ENCODE measurements at regions not wholly inside any gene's neighbourhood (a gene's known extent, or its start where the extent isn't known, plus 50 kb on each side); places are given as distances from the start of the nearest gene placed in this dataset.

GRCh38 chr2:51108794-51109193, 76.9 kb upstream of the NRXN1 start:
- Histone ChIP-seq H3K27ac (no peak overlapping the region), H3F3A (ENCODE audit: insufficient read depth, low read depth) (no peaks in the 10 kb centered on the region), H4K20me1 (ENCODE audit: insufficient read depth) (no peaks in the 10 kb centered on the region), H3K4me2 (no peak overlapping the region), H3K4me3 (no peak overlapping the region), H3K4me1 (replicated peaks; ENCODE audit: insufficient read depth) (no peaks in the 10 kb centered on the region), H3K36me3 (ENCODE audit: low read depth) (no peaks in the 10 kb centered on the region), H2AFZ (no peak overlapping the region), H3K9me3 (ENCODE audit: insufficient read depth, low read depth) (no peaks in the 10 kb centered on the region), H3K27me3 (ENCODE audit: insufficient read depth, low read depth) (no peaks in the 10 kb centered on the region), H3K9me2 (ENCODE audit: insufficient read depth) (no peaks in the 10 kb centered on the region), H3K79me2 (ENCODE audit: low read depth) (no peaks in the 10 kb centered on the region)
- no peak for DNase-seq
- POLR2A ChIA-PET (ENCODE audit: unreplicated experiment) = no interaction called here
- CTCF ChIA-PET = no interaction called here
- intact Hi-C loops (cut with micrococcal nuclease; ENCODE audit: unreplicated experiment) = no loop called here
- BruUV-seq (replicated peaks) = no TSS peak
- TF ChIP-seq, protein P1, sequence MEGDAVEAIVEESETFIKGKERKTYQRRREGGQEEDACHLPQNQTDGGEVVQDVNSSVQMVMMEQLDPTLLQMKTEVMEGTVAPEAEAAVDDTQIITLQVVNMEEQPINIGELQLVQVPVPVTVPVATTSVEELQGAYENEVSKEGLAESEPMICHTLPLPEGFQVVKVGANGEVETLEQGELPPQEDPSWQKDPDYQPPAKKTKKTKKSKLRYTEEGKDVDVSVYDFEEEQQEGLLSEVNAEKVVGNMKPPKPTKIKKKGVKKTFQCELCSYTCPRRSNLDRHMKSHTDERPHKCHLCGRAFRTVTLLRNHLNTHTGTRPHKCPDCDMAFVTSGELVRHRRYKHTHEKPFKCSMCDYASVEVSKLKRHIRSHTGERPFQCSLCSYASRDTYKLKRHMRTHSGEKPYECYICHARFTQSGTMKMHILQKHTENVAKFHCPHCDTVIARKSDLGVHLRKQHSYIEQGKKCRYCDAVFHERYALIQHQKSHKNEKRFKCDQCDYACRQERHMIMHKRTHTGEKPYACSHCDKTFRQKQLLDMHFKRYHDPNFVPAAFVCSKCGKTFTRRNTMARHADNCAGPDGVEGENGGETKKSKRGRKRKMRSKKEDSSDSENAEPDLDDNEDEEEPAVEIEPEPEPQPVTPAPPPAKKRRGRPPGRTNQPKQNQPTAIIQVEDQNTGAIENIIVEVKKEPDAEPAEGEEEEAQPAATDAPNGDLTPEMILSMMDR (conservative IDR thresholded peaks at IDR 0.05) = no peak
- no peak for TF ChIP-seq EZH2 (IDR thresholded peaks at IDR 0.05; ENCODE audit: low read depth)

DNA sequence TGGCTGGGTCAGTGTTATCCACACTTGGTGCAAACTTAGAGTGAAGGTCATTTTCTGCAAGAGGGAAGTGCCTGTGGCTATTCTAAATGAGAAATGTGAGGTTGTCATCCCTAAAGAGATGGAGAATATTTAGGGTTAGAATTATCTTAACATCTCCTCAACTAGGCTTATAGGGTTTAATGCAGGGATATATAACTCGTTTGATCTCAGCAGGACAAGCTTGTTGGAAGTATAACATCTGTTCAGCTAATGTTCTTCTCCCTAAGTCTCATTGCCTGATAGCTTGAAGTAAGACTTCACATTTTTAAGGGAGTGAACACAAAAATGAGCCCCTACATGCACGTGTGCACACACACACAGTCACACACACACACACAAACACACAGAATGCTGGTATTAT, 75.9 kb upstream of the NRXN1 start:
- no peaks in the 10 kb centered on the region for H3K79me2 ChIP-seq (ENCODE audit: low read depth)
- no TSS peak for BruUV-seq (replicated peaks)
- intact Hi-C loops (cut with micrococcal nuclease; ENCODE audit: unreplicated experiment) = no loop called here
- CTCF ChIA-PET = no interaction called here
- POLR2A ChIA-PET (ENCODE audit: unreplicated experiment) = no interaction called here
- H3K27ac ChIP-seq = no peak overlapping the region
- H2AFZ ChIP-seq = no peak overlapping the region
- H3K36me3 ChIP-seq (ENCODE audit: low read depth) = no peaks in the 10 kb centered on the region
- TF ChIP-seq, protein P1 (conservative IDR thresholded peaks at IDR 0.05) = no peak
- no peak for TF ChIP-seq EZH2 (IDR thresholded peaks at IDR 0.05; ENCODE audit: low read depth)
- no peaks in the 10 kb centered on the region for H3K9me3 ChIP-seq (ENCODE audit: insufficient read depth, low read depth)
- no peaks in the 10 kb centered on the region for H4K20me1 ChIP-seq (ENCODE audit: insufficient read depth)
- no peak for DNase-seq
- no peak overlapping the region for H3K4me3 ChIP-seq
- no peaks in the 10 kb centered on the region for H3K9me2 ChIP-seq (ENCODE audit: insufficient read depth)
- H3F3A ChIP-seq (ENCODE audit: insufficient read depth, low read depth) = no peaks in the 10 kb centered on the region
- H3K4me1 ChIP-seq (replicated peaks; ENCODE audit: insufficient read depth) = no peaks in the 10 kb centered on the region
- H3K4me2 ChIP-seq = no peak overlapping the region
- no peaks in the 10 kb centered on the region for H3K27me3 ChIP-seq (ENCODE audit: insufficient read depth, low read depth)

DNA sequence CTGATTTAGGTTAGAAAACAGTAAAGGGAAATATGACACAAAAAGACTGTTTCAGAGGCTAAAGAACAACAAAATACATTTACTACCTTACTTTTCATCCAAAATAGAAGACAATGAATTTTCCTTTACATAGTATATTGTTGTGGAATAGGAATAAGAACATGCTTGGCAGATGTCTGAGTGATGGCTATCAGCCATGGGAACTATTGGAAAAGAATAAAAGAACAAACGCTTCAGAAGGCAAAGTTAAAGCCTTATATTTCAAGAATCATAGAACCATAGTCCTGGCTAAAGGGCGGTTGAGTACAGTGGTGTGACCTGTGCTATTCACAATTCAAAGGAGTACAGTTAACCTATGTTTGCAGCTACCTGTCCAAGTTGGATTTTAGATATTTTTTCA, 73.9 kb upstream of the NRXN1 start:
- Histone ChIP-seq H3K36me3 (ENCODE audit: low read depth) (no peaks in the 10 kb centered on the region), H4K20me1 (ENCODE audit: insufficient read depth) (no peaks in the 10 kb centered on the region), H3K9me2 (ENCODE audit: insufficient read depth) (no peaks in the 10 kb centered on the region), H2AFZ (no peak overlapping the region), H3K9me3 (ENCODE audit: insufficient read depth, low read depth) (no peaks in the 10 kb centered on the region), H3K4me3 (no peak overlapping the region), H3F3A (ENCODE audit: insufficient read depth, low read depth) (no peaks in the 10 kb centered on the region), H3K79me2 (ENCODE audit: low read depth) (no peaks in the 10 kb centered on the region), H3K4me1 (replicated peaks; ENCODE audit: insufficient read depth) (no peaks in the 10 kb centered on the region), H3K27me3 (ENCODE audit: insufficient read depth, low read depth) (no peaks in the 10 kb centered on the region), H3K4me2 (no peak overlapping the region), H3K27ac (no peak overlapping the region)
- BruUV-seq (replicated peaks) = no TSS peak
- no peak for DNase-seq
- TF ChIP-seq, protein P1 (conservative IDR thresholded peaks at IDR 0.05) = no peak
- ChIA-PET POLR2A (ENCODE audit: unreplicated experiment) (no interaction called here), CTCF (no interaction called here)
- intact Hi-C loops (cut with micrococcal nuclease; ENCODE audit: unreplicated experiment) = no loop called here

All from PC-9 (cell line).